SU-DHL-6 (cell line): ENCODE measurements at regions not wholly inside any gene's neighbourhood (a gene's known extent, or its start where the extent isn't known, plus 50 kb on each side); places are given as distances from the start of the nearest gene placed in this dataset.

Experiments
- CTCF ChIP-seq: fragments of 200-600 bp; sonication (generic); IDR thresholded peaks from one replicate; pipeline ENCODE4 v1.5.1; 2017; ENCODE audit warnings: antibody characterized with exemption, mild to moderate bottlenecking, low read length, moderate library complexity; ENCODE audit not compliant: insufficient read depth, poor library complexity, severe bottlenecking
- EZH2phosphoT487 ChIP-seq: fragments of 200-600 bp; sonication (generic), shearing (Covaris generic); conservative IDR thresholded peaks from 2 replicates; pipeline ENCODE4 v1.6.1; 2018; ENCODE audit warnings: mild to moderate bottlenecking, antibody characterized with exemption, low read length, moderate library complexity, mixed read lengths

- TF ChIP-seq CTCF = no peak
- no peak for TF ChIP-seq EZH2phosphoT487
These were observed 535.1 kb upstream of the SLITRK1 start for GRCh38 chr13:84417416-84417815.
